Activated CD8-positive, alpha-beta T cell treated with anti-CD3 and anti-CD28 coated beads, Interleukin-2, amount 10 ng/mL, durations not matched to agents 7 days and 5 days (primary cell): ENCODE measurements at regions not wholly inside any gene's neighbourhood (a gene's known extent, or its start where the extent isn't known, plus 50 kb on each side); places are given as distances from the start of the nearest gene placed in this dataset.

Experiments
- ATAC-seq: fragments of 150-1000 bp; cut with Tn5 transposase; one replicate; pipeline ENCODE4 v1.10.0; 2021; ENCODE audit warnings: moderate library complexity
- CTCF ChIA-PET: fragments of 350-600 bp; sonication (Branson Sonifier 250); formaldehyde crosslinking; loops from one replicate; lab custom pipeline; 2021; ENCODE audit warnings: antibody characterized with exemption; lab: Charles Lee
- POLR2A ChIA-PET: fragments of 350-600 bp; sonication (Branson Sonifier 250); formaldehyde crosslinking; loops from one replicate; lab custom pipeline; 2021; ENCODE audit warnings: antibody characterized with exemption; lab: Charles Lee
- DNase-seq: peaks from one replicate; pipeline ENCODE4 v3.0.0-alpha.2; 2020
- H3K27ac Mint-ChIP-seq: one replicate; pipeline ENCODE4 v1.8.0; 2021; ENCODE audit warnings: mild to moderate bottlenecking, mixed read lengths
- H3K27me3 Mint-ChIP-seq: one replicate; pipeline ENCODE4 v1.8.0; 2021; ENCODE audit warnings: low read depth, mixed read lengths
- H3K36me3 Mint-ChIP-seq: one replicate; pipeline ENCODE4 v1.8.0; 2021; ENCODE audit warnings: low read depth, mixed read lengths
- H3K4me1 Mint-ChIP-seq: one replicate; pipeline ENCODE4 v1.8.0; 2021; ENCODE audit warnings: low read depth, mixed read lengths
- H3K4me3 Mint-ChIP-seq: one replicate; pipeline ENCODE4 v1.8.0; 2021; ENCODE audit warnings: mild to moderate bottlenecking, mixed read lengths
- H3K9me3 Mint-ChIP-seq: one replicate; pipeline ENCODE4 v1.8.0; 2022; ENCODE audit warnings: mixed read lengths; ENCODE audit not compliant: insufficient read depth

DNA sequence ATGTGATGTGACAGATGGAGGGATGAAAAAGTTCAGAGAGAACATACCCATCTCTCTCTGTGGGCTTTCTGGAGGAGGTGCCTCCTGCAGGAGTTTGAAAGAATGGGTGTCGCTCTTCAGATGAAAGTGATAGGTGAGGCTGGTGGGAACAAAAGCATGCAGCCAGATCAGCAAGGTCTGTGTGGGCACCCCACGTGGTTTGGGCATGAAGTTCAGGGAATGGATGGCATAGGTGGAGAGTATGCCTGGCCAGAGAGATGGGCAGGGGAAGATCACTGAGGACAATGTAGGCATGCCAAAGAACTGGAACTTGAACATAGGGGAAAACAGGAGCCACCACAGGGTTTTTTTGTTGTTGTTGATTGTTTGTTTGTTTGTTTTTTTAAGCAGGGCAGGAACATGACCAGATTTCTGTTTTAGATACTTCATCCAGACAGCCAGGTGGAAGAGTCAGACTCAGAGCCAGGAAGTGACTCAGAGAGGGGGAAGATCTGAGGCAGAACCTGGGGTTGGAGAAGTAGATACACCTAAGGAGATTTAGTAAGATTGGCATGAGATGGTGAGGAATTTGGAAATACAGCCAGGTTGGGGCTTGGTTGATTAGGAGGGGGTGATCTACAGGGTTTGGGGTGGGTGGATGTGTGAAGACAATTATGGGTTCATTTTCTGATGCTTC, 64.8 kb upstream of the CLSTN2 start:
- ChIA-PET CTCF (no interaction called here), POLR2A (no interaction called here)
- Mint-ChIP-seq H3K4me1 (no peaks in the 10 kb centered on the region), H3K9me3 (peaks cover 4% of the 10 kb centered on the region), H3K36me3 (no peaks in the 10 kb centered on the region), H3K27me3 (no peaks in the 10 kb centered on the region), H3K27ac (no peak overlapping the region), H3K4me3 (no peak overlapping the region)
- no peak for ATAC-seq
- DNase-seq = no peak

DNA sequence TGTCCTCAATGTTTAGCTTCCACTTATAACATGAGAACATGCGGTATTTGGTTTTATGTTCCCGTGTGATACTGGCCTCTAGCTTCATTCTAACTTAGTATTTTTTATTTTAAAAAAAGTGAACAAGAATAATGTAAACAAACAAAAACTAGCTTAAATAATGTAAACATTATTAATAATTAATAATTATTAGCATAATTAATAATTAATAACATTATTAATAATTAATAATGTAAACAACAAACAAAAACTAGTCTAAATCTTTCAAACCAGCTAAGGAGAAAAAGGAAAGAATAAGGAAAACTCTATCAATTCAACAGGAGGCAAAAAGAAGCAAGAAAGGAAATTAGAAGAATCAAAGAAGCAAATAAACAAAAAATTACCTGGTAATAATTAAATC, 66.2 kb upstream of the CLSTN2 start:
- H3K27me3 Mint-ChIP-seq = no peaks in the 10 kb centered on the region
- H3K36me3 Mint-ChIP-seq = no peaks in the 10 kb centered on the region
- no peak overlapping the region for H3K4me3 Mint-ChIP-seq
- no peak overlapping the region for H3K27ac Mint-ChIP-seq
- no peaks in the 10 kb centered on the region for H3K9me3 Mint-ChIP-seq
- POLR2A ChIA-PET = no interaction called here
- DNase-seq = no peak
- no peak for ATAC-seq
- CTCF ChIA-PET = no interaction called here
- no peaks in the 10 kb centered on the region for H3K4me1 Mint-ChIP-seq

DNA sequence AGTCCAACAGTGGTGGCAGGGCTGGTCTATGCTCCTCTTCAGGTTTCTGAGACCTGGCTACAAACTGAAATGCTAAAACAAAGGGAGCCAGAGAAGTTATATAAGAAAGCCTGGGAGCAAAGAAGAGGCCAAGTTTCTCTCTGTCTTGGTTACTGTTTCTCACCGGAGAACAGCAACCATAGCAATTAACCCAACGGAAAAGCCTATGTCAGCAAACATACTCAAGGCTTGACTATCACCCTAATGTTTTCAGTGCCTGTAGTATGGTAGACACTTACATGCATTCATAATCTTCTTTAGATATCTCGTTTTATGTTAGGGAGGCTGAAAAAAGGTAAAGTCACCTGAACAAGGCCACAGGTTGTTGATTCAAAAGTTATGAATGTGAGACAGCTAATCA, 86.3 kb upstream of the CLSTN2 start:
- Mint-ChIP-seq H3K36me3 (no peaks in the 10 kb centered on the region), H3K27ac (no peak overlapping the region), H3K27me3 (no peaks in the 10 kb centered on the region), H3K9me3 (peaks cover 11% of the 10 kb centered on the region), H3K4me1 (no peaks in the 10 kb centered on the region), H3K4me3 (no peak overlapping the region)
- ChIA-PET POLR2A (no interaction called here), CTCF (no interaction called here)
- no peak for ATAC-seq
- no peak for DNase-seq

DNA sequence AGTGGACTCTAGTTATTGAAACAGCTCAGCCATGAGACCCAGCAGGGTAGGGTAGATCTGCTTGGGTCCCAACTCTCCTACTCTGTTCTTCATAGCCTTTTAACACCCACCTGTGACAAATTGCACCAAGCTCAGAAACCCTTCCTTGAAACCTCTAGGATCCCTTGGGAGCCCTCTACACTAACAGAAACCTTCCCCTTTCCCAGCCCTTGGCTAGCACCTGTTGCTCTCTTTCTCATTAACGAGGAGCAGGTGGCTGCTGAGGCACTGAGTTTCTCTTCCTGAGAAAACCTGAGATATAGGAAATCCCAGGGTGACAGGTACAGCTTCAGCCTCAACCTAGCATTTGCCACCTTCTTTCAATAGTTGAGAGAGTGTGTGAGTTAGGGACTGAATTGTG, 88.3 kb upstream of the CLSTN2 start:
- ATAC-seq (no peak), DNase-seq (no peak)
- Mint-ChIP-seq H3K36me3 (no peaks in the 10 kb centered on the region), H3K9me3 (no peaks in the 10 kb centered on the region), H3K4me1 (no peaks in the 10 kb centered on the region), H3K27ac (no peak overlapping the region), H3K4me3 (no peak overlapping the region), H3K27me3 (no peaks in the 10 kb centered on the region)
- ChIA-PET POLR2A (no interaction called here), CTCF (no interaction called here)

DNA sequence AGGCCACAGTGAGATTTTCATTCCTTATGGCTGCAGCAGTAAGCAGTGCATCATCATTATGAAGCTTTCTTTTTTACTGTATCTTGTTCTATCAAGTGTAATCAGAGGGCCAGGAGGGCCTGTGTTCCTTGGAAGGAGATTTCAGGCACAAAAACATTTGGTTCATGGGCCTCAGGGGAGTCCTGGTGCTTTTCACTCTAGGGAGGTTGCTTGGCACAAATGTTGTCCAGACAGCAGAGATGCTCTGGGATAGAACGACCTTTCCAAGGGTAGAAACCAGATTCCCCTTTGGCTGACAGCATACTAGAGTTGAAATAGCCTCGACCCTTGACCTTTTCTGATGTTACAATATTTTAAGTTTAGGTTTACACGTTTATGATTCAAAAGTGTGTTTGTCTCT, 95.3 kb upstream of the CLSTN2 start:
- Mint-ChIP-seq H3K4me1 (no peaks in the 10 kb centered on the region), H3K27ac (no peak overlapping the region), H3K27me3 (no peaks in the 10 kb centered on the region), H3K36me3 (no peaks in the 10 kb centered on the region), H3K9me3 (no peaks in the 10 kb centered on the region), H3K4me3 (no peak overlapping the region)
- ChIA-PET CTCF (no interaction called here), POLR2A (no interaction called here)
- ATAC-seq = no peak
- DNase-seq = no peak

DNA sequence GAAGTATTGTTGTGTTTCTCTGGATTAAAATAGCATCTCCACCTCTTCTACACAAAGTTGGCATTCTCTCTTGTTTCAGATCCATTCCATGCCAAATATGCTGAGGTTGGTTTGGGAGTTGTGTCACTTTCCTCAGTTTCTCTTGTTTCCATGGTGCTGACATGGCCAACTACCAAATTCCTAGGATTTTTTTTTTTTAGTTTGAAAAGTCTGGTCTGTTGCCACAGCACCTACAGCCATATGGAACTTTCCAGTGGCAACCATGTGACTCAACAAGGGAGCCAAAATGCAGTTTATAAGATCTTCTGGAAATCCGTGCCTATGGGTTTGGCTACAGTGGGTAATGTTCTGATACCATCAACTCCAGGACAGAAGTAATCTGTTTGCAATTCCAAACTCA, 96.0 kb upstream of the CLSTN2 start:
- Mint-ChIP-seq H3K36me3 (no peaks in the 10 kb centered on the region), H3K27me3 (no peaks in the 10 kb centered on the region), H3K4me3 (no peak overlapping the region), H3K27ac (no peak overlapping the region), H3K4me1 (no peaks in the 10 kb centered on the region), H3K9me3 (no peaks in the 10 kb centered on the region)
- CTCF ChIA-PET = no interaction called here
- POLR2A ChIA-PET = no interaction called here
- ATAC-seq = no peak
- DNase-seq = no peak

DNA sequence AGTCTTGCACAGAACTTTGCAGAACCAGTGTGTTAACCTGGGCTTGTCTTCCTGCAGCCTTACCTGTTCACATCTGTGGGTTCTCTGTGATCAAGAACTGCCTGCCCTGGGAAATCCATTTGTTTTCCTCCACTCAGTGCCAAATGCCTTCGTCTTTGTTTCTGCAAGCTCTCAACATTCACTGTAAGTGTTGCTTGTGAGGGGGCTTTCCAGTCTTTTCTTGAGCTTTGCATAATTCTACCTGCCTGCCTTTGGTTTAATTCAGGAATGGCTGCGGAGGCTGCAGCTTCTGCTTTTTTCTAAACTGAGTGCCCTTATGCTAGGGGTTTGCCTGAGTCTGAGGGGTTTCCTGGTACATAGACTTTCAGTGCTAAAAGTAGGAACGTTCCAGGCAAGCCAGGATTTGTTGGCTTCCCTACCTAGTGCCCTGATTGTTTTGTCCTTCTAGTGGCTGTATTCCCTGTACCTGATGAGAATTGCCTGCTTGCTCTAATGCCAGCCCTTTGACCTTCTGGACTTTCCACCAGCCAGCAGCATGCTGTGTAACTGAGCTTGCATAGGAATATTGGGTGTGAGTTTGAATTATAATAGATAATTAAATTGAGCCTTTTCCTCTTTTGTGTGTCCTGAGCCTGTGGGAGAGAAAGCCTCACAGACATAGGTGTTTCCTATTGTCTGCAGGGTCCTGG, 96.6 kb upstream of the CLSTN2 start:
- POLR2A ChIA-PET = no interaction called here
- Mint-ChIP-seq H3K9me3 (no peaks in the 10 kb centered on the region), H3K4me3 (no peak overlapping the region), H3K27me3 (no peaks in the 10 kb centered on the region), H3K36me3 (no peaks in the 10 kb centered on the region), H3K4me1 (no peaks in the 10 kb centered on the region), H3K27ac (no peak overlapping the region)
- DNase-seq (no peak), ATAC-seq (no peak)
- CTCF ChIA-PET = no interaction called here

DNA sequence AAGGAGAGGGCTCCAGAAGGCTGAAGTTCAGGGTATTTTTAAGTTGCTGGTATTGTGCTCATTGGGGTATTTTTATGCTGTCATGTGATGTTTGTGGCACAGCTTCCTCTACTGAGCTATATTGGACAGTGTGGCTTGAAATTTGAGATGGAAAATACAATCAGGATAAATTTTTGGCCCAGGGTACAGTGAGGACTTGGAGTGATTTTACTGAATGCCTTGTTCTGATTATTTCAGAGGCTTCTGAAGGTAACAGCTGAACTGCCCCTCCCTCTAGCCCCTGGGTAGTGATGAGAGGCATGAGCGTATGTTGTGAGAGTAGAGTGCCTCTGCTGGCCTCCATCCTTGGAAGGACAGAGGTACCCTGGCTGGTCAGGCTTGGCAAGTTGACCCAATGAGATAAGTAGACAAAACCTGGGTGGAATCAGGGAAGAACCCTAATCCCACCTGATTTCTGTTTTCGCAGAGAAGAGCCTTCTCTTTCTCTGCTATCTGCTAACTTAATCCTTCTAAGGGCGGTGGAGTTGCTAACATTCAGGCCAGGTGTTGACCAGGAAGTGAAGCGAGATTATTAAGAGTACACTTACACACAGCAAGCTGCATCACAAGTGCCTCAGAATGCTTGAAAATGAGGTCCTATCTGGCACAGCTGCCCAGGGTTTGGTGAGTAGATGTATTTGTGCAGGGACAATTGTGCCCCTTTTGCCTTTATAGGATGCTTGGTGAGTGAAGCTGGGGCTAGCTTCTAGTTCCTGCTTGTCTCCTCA, 98.1 kb upstream of the CLSTN2 start:
- H3K27ac Mint-ChIP-seq = no peak overlapping the region

DNA sequence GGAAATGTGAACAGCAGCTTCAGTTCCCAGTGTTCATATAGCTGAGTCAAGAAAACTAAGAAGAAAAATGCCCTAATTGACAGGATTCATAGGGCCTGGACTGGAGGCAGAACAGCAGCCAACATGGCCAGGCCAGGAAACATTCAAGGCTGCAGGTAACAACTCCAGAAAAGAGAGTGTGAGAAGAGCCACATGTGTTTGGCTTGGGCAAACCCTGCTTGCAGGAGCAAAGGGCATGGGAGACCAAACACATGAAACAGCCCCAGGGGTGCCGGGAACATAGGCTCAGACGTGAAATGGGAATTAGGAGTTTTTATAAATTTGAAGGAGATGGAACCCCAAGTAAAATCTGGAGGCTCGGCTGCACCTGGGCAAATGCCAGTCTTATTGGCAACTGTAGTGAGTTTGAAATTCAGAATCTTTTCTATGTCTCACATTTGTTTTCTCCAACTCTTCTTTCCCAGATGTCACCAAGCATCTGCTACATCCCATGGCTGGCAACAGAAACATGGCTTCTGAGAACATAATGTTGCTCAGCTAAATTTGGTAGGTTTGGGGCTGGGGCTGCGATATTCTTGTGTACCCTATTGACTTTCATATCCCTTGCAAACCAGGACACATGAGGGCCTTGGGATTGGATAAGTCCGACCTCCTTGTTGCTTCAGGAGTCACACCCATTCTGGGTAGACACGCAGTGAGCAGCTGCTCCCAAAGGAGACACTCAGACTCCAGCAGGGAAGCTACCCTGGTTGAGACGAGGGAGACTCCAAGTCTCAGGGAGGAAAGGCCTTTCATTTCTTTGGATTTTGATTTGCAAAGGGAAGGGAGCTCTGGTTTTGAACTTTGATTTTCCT, 98.9 kb upstream of the CLSTN2 start:
- ChIA-PET CTCF (no interaction called here), POLR2A (no interaction called here)
- no peaks in the 10 kb centered on the region for H3K9me3 Mint-ChIP-seq
- DNase-seq (no peak), ATAC-seq (no peak)
- no peaks in the 10 kb centered on the region for H3K36me3 Mint-ChIP-seq
- H3K4me1 Mint-ChIP-seq = no peaks in the 10 kb centered on the region
- no peak overlapping the region for H3K4me3 Mint-ChIP-seq
- H3K27me3 Mint-ChIP-seq = no peaks in the 10 kb centered on the region
- H3K27ac Mint-ChIP-seq = no peak overlapping the region

More for the DNA sequence above, 98.1 kb upstream of the CLSTN2 start:
- no peaks in the 10 kb centered on the region for H3K4me1 Mint-ChIP-seq
- no peak overlapping the region for H3K4me3 Mint-ChIP-seq
- DNase-seq (no peak), ATAC-seq (no peak)
- no peaks in the 10 kb centered on the region for H3K27me3 Mint-ChIP-seq
- CTCF ChIA-PET = no interaction called here
- no peaks in the 10 kb centered on the region for H3K9me3 Mint-ChIP-seq
- no peaks in the 10 kb centered on the region for H3K36me3 Mint-ChIP-seq
- POLR2A ChIA-PET = no interaction called here

DNA sequence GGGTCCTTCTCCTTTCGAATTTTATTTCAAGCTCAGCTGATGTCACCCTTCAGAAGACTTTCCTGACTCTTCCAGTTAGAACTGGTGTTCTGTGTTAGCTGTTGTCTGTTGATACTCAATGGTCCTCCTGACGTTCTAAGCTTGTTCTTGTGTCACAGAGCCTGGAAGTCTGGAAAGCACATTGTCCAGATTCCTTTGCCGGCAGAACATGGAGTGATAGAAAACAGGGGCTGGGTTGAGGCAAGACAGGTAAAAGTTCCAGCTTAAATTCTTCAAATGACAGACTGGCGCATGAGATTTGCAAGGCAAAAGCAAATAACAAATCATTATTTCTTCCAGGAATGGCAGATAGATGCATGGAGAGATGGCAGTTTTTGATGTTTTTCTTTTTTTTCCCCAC, 102.0 kb upstream of the CLSTN2 start:
- no peak for ATAC-seq
- DNase-seq = no peak
- H3K27ac Mint-ChIP-seq = no peak overlapping the region
- CTCF ChIA-PET = no interaction called here
- POLR2A ChIA-PET = no interaction called here
- no peaks in the 10 kb centered on the region for H3K9me3 Mint-ChIP-seq
- no peaks in the 10 kb centered on the region for H3K36me3 Mint-ChIP-seq
- H3K27me3 Mint-ChIP-seq = no peaks in the 10 kb centered on the region
- no peak overlapping the region for H3K4me3 Mint-ChIP-seq
- no peaks in the 10 kb centered on the region for H3K4me1 Mint-ChIP-seq

DNA sequence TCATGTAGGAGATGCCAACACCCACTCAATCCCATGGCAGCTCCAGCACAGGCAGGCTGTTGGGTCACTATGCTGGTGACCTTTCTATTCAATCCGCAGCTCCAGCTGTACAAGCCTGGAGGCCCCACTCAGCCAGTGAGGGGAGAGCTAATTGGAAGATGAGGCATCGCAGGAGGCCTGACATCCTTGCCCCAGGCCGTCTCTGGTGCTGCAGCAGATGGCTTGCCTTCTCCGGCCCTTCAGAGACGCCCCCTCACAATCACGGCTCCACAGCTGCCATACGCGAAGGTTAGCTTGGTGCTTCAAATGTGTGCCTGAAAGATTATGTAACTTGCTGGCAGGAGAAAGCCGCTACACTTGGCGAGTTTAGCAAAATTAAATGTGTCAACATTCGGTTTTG, 104.2 kb upstream of the CLSTN2 start:
- H3K4me1 Mint-ChIP-seq = no peaks in the 10 kb centered on the region
- H3K9me3 Mint-ChIP-seq = no peaks in the 10 kb centered on the region
- H3K27ac Mint-ChIP-seq = no peak overlapping the region
- CTCF ChIA-PET = no interaction called here
- DNase-seq (no peak), ATAC-seq (no peak)
- POLR2A ChIA-PET = no interaction called here
- no peaks in the 10 kb centered on the region for H3K36me3 Mint-ChIP-seq
- H3K27me3 Mint-ChIP-seq = no peaks in the 10 kb centered on the region
- no peak overlapping the region for H3K4me3 Mint-ChIP-seq

DNA sequence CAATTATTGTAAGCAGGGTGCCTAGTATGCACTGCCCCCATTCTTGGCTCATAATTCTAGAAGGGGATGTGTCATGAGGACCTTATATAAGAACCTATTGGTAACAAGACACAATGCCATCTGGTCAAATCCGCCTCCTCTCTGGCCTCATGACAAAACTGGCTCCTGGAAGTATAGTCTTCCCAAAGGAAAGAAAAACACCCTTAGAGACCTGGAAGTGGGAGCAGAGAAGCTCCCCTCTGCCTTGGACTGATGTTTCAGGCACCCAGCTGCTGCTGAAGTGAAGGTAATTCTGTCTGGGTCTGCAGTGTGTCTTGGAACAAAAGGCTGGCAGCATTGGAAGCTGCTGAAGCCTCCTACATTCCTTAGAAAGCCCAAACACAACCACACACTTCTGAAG, 107.2 kb upstream of the CLSTN2 start:
- no peaks in the 10 kb centered on the region for H3K4me1 Mint-ChIP-seq
- CTCF ChIA-PET = no interaction called here
- POLR2A ChIA-PET = no interaction called here
- no peaks in the 10 kb centered on the region for H3K27me3 Mint-ChIP-seq
- no peaks in the 10 kb centered on the region for H3K9me3 Mint-ChIP-seq
- H3K4me3 Mint-ChIP-seq = no peak overlapping the region
- no peaks in the 10 kb centered on the region for H3K36me3 Mint-ChIP-seq
- ATAC-seq (no peak), DNase-seq (no peak)
- H3K27ac Mint-ChIP-seq = no peak overlapping the region
